ENCODE measurements at regions not wholly inside any gene's neighbourhood (a gene's known extent, or its start where the extent isn't known, plus 50 kb on each side); places are given as distances from the start of the nearest gene placed in this dataset.

DNA sequence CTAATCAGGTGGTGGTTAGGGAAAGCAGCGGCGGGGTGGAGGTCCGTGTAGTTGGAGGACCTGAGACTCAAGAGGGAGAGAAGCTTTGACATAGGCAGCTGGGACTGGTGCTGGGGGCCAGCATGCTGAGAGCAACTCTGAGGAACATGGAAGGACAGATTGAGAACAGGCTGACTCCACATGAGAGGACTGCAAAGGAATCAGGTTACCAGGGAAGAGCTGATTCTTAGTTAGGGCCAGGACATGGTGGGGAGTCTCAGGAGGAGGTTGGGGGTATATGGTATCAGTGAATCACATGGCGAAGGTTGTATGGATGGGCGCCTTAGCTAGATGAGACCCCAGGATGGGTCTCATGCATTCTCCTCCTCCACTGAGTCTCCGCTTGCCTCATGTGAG, 264.0 kb upstream of the BOD1L1 start:
- no peak overlapping the region for H3K27ac ChIP-seq (ENCODE audit: low read length)

DNA sequence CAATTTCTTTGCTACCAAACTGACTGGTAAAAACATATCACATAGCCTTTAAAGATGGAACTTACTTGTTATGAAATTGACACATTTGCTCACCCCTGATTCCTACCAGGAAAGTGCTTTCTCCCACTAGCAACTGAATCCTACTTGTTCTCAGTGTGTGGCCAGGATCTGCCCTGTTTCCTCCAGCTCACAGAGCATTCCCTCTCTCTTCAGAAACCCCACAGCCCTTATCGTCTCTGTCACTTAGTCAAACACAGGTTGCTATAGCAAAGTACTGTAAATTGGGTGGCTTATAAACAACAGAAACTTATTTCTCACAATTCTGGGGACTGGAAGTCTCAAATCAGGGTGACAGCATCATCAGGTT, 265.2 kb upstream of the BOD1L1 start:
- Histone ChIP-seq H3K36me3 (ENCODE audit: control insufficient read depth, insufficient read depth, low read length) (no peaks in the 10 kb centered on the region), H3K4me3 (ENCODE audit: low read length) (no peak overlapping the region), H3K27ac (ENCODE audit: low read length) (no peak overlapping the region), H3K4me1 (ENCODE audit: control insufficient read depth, insufficient read depth, low read length) (no peaks in the 10 kb centered on the region), H3K9me3 (ENCODE audit: control insufficient read depth, low read depth, low read length) (no peaks in the 10 kb centered on the region), H3K27me3 (ENCODE audit: control insufficient read depth, insufficient read depth, low read length) (no peaks in the 10 kb centered on the region)
- no peak for DNase-seq
- WGBS (ENCODE audit: insufficient coverage, low lambda C conversion rate), result no CpG with 5 or more reads among the region's 1 CpG

More for the DNA sequence above, 264.0 kb upstream of the BOD1L1 start:
- H3K4me3 ChIP-seq (ENCODE audit: low read length), result no peak overlapping the region
- H3K9me3 ChIP-seq (ENCODE audit: control insufficient read depth, low read depth, low read length), result no peaks in the 10 kb centered on the region
- no peak for DNase-seq
- H3K27me3 ChIP-seq (ENCODE audit: control insufficient read depth, insufficient read depth, low read length), result no peaks in the 10 kb centered on the region
- no CpG with 5 or more reads among the region's 6 CpGs for WGBS (ENCODE audit: insufficient coverage, low lambda C conversion rate)
- H3K36me3 ChIP-seq (ENCODE audit: control insufficient read depth, insufficient read depth, low read length), result no peaks in the 10 kb centered on the region
- H3K4me1 ChIP-seq (ENCODE audit: control insufficient read depth, insufficient read depth, low read length), result no peaks in the 10 kb centered on the region

DNA sequence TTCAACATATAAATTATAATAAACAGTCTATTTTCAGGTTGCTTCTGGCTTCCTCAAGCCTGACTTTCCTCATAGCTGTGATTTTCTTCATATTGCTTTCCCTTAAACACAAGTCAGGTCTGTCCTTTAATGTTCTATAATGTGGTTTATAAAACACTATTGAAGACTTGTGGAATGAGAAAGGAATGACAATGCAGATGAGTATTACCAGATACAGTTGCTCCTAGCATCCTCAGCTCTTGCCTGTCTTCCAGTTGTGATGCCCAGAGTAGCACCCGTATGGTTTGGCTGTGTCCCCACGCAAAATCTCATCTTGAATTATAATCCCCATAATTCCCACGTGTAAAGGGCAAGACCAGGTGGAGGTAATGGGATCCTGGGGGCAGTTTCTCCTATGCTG, 265.7 kb upstream of the BOD1L1 start:
- H3K27ac ChIP-seq (ENCODE audit: low read length), result no peak overlapping the region

DNA sequence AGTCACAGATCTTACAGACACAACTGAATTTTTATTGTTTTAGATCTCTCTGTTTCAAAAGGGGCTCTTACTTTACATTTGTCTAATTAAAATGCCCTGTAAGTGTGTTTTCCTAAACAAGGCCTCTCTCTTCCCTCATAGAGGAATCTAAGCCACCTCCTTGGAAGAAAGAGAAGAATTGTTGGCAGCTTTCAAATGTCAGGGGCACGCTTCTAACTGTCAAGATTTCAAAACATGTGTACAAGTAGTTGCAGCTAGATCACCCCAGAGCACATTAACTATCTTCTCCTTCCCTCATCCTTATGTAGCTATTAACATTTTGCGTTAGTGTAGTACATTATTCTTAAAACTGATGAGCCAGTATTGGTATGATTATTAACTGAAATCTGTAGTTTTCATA, 266.5 kb upstream of the BOD1L1 start:
- no peak for DNase-seq
- WGBS (ENCODE audit: insufficient coverage, low lambda C conversion rate), result 100% methylated on average over 1 of the region's 2 CpGs

More for the DNA sequence above, 265.7 kb upstream of the BOD1L1 start:
- no peaks in the 10 kb centered on the region for H3K4me1 ChIP-seq (ENCODE audit: control insufficient read depth, insufficient read depth, low read length)
- no peaks in the 10 kb centered on the region for H3K9me3 ChIP-seq (ENCODE audit: control insufficient read depth, low read depth, low read length)
- H3K36me3 ChIP-seq (ENCODE audit: control insufficient read depth, insufficient read depth, low read length), result no peaks in the 10 kb centered on the region
- no peak for DNase-seq
- H3K27me3 ChIP-seq (ENCODE audit: control insufficient read depth, insufficient read depth, low read length), result no peaks in the 10 kb centered on the region
- no peak overlapping the region for H3K4me3 ChIP-seq (ENCODE audit: low read length)
- 60% methylated on average over 1 of the region's 3 CpGs for WGBS (ENCODE audit: insufficient coverage, low lambda C conversion rate)

DNA sequence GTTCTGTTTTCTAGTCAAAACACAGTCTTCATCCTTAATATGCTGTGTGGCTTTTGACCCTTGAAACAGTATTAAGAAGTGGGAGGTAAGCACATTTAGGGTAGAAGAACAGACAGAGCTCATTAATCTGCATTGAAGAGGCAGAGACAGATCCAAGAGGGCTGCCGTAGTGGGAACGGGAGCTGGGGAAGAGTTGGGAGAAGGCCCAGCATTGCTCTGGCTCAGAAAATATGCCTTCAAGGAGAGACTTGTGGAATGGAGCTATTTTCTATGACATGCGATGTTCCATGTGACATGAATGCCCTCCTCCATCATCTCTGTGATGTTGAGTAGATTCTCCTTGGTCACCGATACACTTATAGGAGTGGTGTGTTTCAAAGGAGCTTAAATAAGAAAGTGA, 273.3 kb upstream of the BOD1L1 start:
- H3K9me3 ChIP-seq (ENCODE audit: control insufficient read depth, low read depth, low read length), result no peaks in the 10 kb centered on the region
- 92% methylated on average over 3 of the region's 4 CpGs for WGBS (ENCODE audit: insufficient coverage, low lambda C conversion rate)

More for the DNA sequence above, 266.5 kb upstream of the BOD1L1 start:
- Histone ChIP-seq H3K36me3 (ENCODE audit: control insufficient read depth, insufficient read depth, low read length) (no peaks in the 10 kb centered on the region), H3K4me1 (ENCODE audit: control insufficient read depth, insufficient read depth, low read length) (no peaks in the 10 kb centered on the region), H3K27me3 (ENCODE audit: control insufficient read depth, insufficient read depth, low read length) (no peaks in the 10 kb centered on the region), H3K9me3 (ENCODE audit: control insufficient read depth, low read depth, low read length) (no peaks in the 10 kb centered on the region), H3K4me3 (ENCODE audit: low read length) (no peak overlapping the region), H3K27ac (ENCODE audit: low read length) (no peak overlapping the region)

DNA sequence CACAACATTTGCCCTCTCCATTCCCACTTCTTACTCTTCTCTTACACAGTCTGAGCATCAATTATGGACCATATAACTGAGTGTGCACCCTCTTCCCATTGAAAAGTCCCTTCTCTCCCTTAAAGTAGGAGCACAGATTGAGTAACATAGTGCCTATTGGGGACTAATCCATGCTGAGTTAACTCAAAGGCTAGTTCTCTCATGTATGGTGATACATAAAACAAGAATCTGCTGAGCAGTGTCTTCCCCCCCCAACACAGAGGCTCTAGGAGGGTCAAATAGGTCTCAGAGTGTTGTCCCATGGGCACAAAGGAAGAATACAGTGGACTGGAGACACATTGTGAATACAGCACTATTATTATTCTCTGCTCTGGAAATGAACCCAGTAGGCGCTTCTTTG, 274.6 kb upstream of the BOD1L1 start:
- Histone ChIP-seq H3K27me3 (ENCODE audit: control insufficient read depth, insufficient read depth, low read length) (no peaks in the 10 kb centered on the region), H3K4me3 (ENCODE audit: low read length) (no peak overlapping the region), H3K36me3 (ENCODE audit: control insufficient read depth, insufficient read depth, low read length) (no peaks in the 10 kb centered on the region), H3K27ac (ENCODE audit: low read length) (no peak overlapping the region), H3K4me1 (ENCODE audit: control insufficient read depth, insufficient read depth, low read length) (peaks cover 7% of the 10 kb centered on the region), H3K9me3 (ENCODE audit: control insufficient read depth, low read depth, low read length) (no peaks in the 10 kb centered on the region)
- DNase-seq, result no peak
- WGBS (ENCODE audit: insufficient coverage, low lambda C conversion rate), result 100% methylated on average over 1 of the region's 1 CpG

More for the DNA sequence above, 273.3 kb upstream of the BOD1L1 start:
- Histone ChIP-seq H3K27ac (ENCODE audit: low read length) (no peak overlapping the region), H3K36me3 (ENCODE audit: control insufficient read depth, insufficient read depth, low read length) (no peaks in the 10 kb centered on the region), H3K4me3 (ENCODE audit: low read length) (no peak overlapping the region), H3K27me3 (ENCODE audit: control insufficient read depth, insufficient read depth, low read length) (no peaks in the 10 kb centered on the region), H3K4me1 (ENCODE audit: control insufficient read depth, insufficient read depth, low read length) (no peaks in the 10 kb centered on the region)
- DNase-seq, result no peak

DNA sequence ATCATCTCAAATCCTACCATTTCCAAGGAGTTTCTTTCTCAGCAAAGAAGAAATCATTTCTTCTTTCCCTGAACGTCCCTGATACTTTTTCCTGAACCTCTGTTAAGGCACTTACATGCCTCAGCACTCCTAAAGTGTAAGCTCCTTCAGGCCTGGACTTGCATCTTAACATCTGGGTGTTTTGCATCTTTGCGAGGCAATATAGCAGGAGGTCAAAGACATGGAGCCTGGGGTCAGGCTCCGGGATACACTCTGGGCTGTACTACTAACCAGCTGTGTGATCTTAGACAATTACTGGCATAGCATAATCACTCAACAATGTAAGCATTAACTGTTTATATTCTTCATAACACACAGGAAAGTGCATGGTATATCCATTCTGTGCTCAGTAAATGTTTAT, 275.5 kb upstream of the BOD1L1 start:
- H3K4me1 ChIP-seq (ENCODE audit: control insufficient read depth, insufficient read depth, low read length), result peaks cover 9% of the 10 kb centered on the region
- WGBS (ENCODE audit: insufficient coverage, low lambda C conversion rate), result no CpG with 5 or more reads among the region's 3 CpGs

DNA sequence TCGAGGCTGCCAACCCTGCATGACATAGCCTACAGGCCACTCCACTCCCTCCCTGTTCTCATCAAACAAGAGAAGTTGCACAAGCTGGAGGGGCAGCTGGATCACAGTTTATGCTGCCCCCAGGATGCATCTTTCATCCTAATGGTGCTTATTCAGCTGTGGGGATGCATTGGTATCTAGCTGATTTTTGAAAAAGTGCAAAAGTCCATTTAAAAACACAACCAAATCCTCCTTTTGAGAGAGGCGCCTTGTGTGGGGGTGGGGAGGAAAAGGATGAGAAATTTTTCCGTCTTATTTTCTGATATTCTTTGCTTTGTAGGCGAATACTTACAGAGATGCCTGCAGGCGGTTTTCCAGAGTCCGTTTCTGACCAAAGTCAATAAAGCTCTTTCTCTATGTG, 276.4 kb upstream of the BOD1L1 start:
- no peaks in the 10 kb centered on the region for H3K9me3 ChIP-seq (ENCODE audit: control insufficient read depth, low read depth, low read length)
- no peak overlapping the region for H3K4me3 ChIP-seq (ENCODE audit: low read length)
- WGBS (ENCODE audit: insufficient coverage, low lambda C conversion rate), result 100% methylated on average over 2 of the region's 6 CpGs
- no peak overlapping the region for H3K27ac ChIP-seq (ENCODE audit: low read length)
- DNase-seq, result no peak
- H3K4me1 ChIP-seq (ENCODE audit: control insufficient read depth, insufficient read depth, low read length), result peaks cover 13% of the 10 kb centered on the region
- no peaks in the 10 kb centered on the region for H3K36me3 ChIP-seq (ENCODE audit: control insufficient read depth, insufficient read depth, low read length)
- H3K27me3 ChIP-seq (ENCODE audit: control insufficient read depth, insufficient read depth, low read length), result no peaks in the 10 kb centered on the region

More for the DNA sequence above, 275.5 kb upstream of the BOD1L1 start:
- Histone ChIP-seq H3K4me3 (ENCODE audit: low read length) (no peak overlapping the region), H3K27me3 (ENCODE audit: control insufficient read depth, insufficient read depth, low read length) (no peaks in the 10 kb centered on the region), H3K36me3 (ENCODE audit: control insufficient read depth, insufficient read depth, low read length) (no peaks in the 10 kb centered on the region), H3K27ac (ENCODE audit: low read length) (no peak overlapping the region), H3K9me3 (ENCODE audit: control insufficient read depth, low read depth, low read length) (no peaks in the 10 kb centered on the region)
- DNase-seq, result no peak

DNA sequence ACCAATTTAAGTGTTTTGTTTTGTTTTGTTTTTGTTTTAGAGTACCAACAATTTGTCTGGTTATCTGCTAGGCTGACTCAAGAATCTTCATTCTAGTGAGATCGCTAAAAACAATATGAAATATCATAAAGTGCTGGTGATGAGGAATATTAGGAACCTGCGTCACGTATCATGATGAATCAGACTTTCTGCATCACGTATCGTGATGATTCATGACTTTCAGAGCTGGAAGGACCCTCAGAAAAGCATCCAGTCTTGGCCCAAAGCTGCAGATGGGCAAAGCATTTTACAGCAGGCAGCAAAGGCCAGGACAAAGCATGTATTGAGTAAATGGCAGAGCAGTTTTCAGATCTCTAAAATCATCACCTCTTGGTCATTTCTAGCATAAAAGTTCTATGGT, 278.0 kb upstream of the BOD1L1 start:
- Histone ChIP-seq H3K4me1 (ENCODE audit: control insufficient read depth, insufficient read depth, low read length) (peaks cover 13% of the 10 kb centered on the region), H3K27me3 (ENCODE audit: control insufficient read depth, insufficient read depth, low read length) (no peaks in the 10 kb centered on the region), H3K9me3 (ENCODE audit: control insufficient read depth, low read depth, low read length) (no peaks in the 10 kb centered on the region), H3K4me3 (ENCODE audit: low read length) (no peak overlapping the region), H3K36me3 (ENCODE audit: control insufficient read depth, insufficient read depth, low read length) (no peaks in the 10 kb centered on the region), H3K27ac (ENCODE audit: low read length) (no peak overlapping the region)
- DNase-seq, result no peak
- no CpG with 5 or more reads among the region's 5 CpGs for WGBS (ENCODE audit: insufficient coverage, low lambda C conversion rate)

DNA sequence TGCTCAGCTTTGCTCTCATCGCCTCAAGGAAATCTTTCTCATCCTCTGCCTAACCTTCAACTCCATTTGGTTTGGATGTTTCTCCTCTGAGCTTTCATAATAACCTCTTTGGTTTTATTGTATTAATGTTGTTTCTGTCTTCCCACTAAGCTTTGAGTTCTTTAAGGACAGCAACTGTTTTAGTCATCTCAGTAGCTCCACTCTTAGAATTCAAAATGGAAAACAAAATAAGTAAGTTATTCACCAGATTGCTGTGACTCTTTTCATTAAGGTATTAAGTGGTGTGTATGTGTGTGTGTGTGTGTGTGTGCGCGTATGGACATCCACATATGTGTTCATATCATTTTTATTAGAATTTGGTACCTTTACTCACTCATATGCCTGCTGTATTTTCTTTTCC, 279.2 kb upstream of the BOD1L1 start:
- Histone ChIP-seq H3K36me3 (ENCODE audit: control insufficient read depth, insufficient read depth, low read length) (no peaks in the 10 kb centered on the region), H3K9me3 (ENCODE audit: control insufficient read depth, low read depth, low read length) (no peaks in the 10 kb centered on the region), H3K27ac (ENCODE audit: low read length) (peak overlapping the region; percentile 61), H3K4me1 (ENCODE audit: control insufficient read depth, insufficient read depth, low read length) (peaks cover 13% of the 10 kb centered on the region), H3K27me3 (ENCODE audit: control insufficient read depth, insufficient read depth, low read length) (no peaks in the 10 kb centered on the region), H3K4me3 (ENCODE audit: low read length) (no peak overlapping the region)
- DNase-seq, result no peak
- 100% methylated on average over 1 of the region's 3 CpGs for WGBS (ENCODE audit: insufficient coverage, low lambda C conversion rate)

DNA sequence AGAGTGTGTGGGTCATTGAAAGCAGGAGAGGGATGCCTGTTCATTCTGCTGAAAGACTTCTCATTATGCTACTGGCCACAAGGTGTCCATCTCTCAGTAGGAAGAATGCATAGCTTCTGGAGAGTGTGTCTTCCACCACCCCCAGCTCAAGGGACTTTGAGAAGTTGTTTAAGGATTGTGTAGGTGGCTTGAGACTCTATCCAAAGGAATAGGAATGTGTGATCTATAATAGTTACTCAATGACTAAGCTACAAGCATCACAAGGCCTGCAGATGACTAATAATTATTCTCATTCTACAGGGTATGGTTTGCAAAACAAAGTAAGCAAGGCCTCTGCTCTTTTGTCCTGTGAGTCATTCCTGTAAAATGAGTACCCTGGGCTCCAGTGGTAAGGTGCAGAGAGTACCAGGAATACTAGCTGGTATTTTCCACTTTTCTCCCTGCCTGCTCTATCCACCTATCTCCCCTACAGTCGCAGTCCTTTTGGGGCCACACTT, 279.8 kb upstream of the BOD1L1 start:
- Histone ChIP-seq H3K36me3 (ENCODE audit: control insufficient read depth, insufficient read depth, low read length) (no peaks in the 10 kb centered on the region), H3K4me1 (ENCODE audit: control insufficient read depth, insufficient read depth, low read length) (peaks cover 13% of the 10 kb centered on the region), H3K27ac (ENCODE audit: low read length) (peak overlapping the region; percentile 75), H3K4me3 (ENCODE audit: low read length) (no peak overlapping the region), H3K9me3 (ENCODE audit: control insufficient read depth, low read depth, low read length) (no peaks in the 10 kb centered on the region), H3K27me3 (ENCODE audit: control insufficient read depth, insufficient read depth, low read length) (no peaks in the 10 kb centered on the region)
- peak; percentile 79 to 91 for DNase-seq
- WGBS (ENCODE audit: insufficient coverage, low lambda C conversion rate), result no CpG with 5 or more reads among the region's 1 CpG
